Lower leg skin (tissue), 3 donors: ENCODE measurements at regions not wholly inside any gene's neighbourhood (a gene's known extent, or its start where the extent isn't known, plus 50 kb on each side); places are given as distances from the start of the nearest gene placed in this dataset.

Experiments
- POLR2A ChIP-seq, 2 donors: fragments of 450-650 bp; IDR thresholded peaks; one replicate each; pipeline ENCODE4 v1.6.1; 2016 to 2017; ENCODE audit warnings: antibody characterized with exemption in 2 of 2, mild to moderate bottlenecking in 1 of 2, moderate library complexity in 1 of 2
- TF ChIP-seq, protein P1 (sequence below), 3 donors: fragments of 450-650 bp; IDR thresholded peaks; one replicate each; pipeline ENCODE4 v1.5.1; 2016; ENCODE audit warnings: antibody characterized with exemption in 3 of 3, mild to moderate bottlenecking in 3 of 3, moderate library complexity in 2 of 3

DNA sequence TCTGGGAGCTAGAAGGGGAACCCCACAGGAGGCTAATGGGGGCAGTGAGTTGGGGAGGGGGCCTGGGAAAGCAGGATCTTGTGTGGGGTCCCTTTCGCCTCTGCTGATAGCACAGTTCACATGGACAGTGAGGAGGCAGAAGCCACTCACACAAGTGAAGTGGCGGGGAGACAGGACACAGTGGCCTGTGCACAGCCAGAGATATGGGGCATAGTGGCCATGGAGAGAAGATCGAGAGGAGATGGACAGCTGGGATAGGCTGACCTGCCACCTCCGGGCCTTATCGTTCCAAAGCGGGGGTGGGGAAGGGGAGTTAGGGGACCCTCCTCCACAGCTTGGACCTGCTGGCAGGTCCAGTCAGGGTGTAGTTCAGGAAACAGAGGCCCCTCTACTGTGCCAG, 69.8 kb upstream of the EDAR start:
- TF ChIP-seq, protein P1, sequence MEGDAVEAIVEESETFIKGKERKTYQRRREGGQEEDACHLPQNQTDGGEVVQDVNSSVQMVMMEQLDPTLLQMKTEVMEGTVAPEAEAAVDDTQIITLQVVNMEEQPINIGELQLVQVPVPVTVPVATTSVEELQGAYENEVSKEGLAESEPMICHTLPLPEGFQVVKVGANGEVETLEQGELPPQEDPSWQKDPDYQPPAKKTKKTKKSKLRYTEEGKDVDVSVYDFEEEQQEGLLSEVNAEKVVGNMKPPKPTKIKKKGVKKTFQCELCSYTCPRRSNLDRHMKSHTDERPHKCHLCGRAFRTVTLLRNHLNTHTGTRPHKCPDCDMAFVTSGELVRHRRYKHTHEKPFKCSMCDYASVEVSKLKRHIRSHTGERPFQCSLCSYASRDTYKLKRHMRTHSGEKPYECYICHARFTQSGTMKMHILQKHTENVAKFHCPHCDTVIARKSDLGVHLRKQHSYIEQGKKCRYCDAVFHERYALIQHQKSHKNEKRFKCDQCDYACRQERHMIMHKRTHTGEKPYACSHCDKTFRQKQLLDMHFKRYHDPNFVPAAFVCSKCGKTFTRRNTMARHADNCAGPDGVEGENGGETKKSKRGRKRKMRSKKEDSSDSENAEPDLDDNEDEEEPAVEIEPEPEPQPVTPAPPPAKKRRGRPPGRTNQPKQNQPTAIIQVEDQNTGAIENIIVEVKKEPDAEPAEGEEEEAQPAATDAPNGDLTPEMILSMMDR (IDR thresholded peaks at IDR 0.05): no peak
- TF ChIP-seq POLR2A (IDR thresholded peaks at IDR 0.05): no peak
